ENCODE measurements at regions not wholly inside any gene's neighbourhood (a gene's known extent, or its start where the extent isn't known, plus 50 kb on each side); places are given as distances from the start of the nearest gene placed in this dataset.
A peak's percentile ranks its signal among the peaks of the same experiment; 100 is the strongest.

DNA sequence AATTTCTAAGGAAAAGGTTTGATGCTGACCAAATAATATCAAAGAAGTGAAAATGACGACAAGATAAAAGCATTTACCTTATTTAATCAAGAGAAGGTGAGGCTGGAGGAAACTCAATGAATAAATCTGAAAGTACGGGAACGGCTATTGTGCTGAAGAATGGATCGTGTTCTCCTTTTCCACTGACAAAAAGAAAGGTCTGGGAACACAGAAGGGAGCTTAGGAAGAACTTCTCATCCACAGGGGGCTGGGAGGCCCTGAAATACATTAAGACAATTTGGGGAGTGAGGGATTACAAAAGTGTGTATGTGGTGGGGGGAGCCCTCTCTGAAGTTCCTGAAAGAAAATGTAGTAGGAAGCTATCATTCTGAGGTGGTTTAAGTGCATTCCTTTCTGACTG lies 582.3 kb downstream of the SLC4A3 start:
- no peak for DNase-seq

- no peak for DNase-seq
Measured at GRCh38 chr2:220212296-220213080, 585.1 kb downstream of the SLC4A3 start.

DNA sequence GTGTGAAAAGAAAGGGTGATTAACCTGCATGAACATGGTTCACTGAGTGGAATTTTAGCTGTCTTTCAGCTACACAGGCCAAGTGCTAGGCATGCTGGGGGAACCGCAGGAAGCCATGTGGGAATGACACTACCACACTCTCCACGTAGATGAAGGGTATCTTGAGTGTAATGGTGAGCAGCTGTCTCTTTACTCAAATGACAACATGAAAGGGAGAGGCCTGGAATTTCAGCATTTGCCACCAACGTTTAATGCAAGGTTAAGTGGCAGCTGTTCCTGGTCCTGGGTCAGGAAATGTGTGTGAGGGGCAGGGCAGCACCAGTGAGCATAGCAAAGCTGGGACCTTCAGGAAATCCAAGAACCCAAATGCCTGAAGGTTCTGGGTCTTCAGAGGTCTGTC lies 588.4 kb downstream of the SLC4A3 start:
- no peak for DNase-seq

- DNase-seq: no peak
Measured at GRCh38 chr2:220219371-220219770, 591.9 kb downstream of the SLC4A3 start.

GRCh38 chr2:220220009-220220408 lies 592.6 kb downstream of the SLC4A3 start:
- DNase-seq: no peak

DNA sequence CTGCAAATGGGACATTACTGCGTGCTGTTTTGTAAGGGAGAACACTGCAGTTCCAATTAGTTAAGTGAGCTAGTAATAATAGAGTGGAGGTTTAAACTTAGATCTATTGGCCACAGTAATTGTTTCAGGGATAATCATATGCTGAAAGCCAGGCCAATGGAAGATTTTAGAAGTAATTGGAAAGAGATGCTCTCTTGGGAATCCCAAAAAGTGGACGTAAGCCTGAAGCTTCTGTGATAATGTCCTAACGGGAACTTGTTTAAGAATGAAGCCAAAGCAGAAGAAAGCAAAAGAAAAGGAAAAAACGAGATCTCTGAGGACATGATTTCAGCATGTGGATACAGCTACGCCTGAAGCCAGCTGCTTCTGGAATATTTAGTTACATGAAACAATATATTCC lies 594.6 kb downstream of the SLC4A3 start:
- DNase-seq: no peak

GRCh38 chr2:220224691-220225543 lies 597.5 kb downstream of the SLC4A3 start:
- DNase-seq: peak in 2 of 51 donors; percentile 0 to 12

GRCh38 chr2:220226076-220226475 lies 598.6 kb downstream of the SLC4A3 start:
- DNase-seq: no peak

DNA sequence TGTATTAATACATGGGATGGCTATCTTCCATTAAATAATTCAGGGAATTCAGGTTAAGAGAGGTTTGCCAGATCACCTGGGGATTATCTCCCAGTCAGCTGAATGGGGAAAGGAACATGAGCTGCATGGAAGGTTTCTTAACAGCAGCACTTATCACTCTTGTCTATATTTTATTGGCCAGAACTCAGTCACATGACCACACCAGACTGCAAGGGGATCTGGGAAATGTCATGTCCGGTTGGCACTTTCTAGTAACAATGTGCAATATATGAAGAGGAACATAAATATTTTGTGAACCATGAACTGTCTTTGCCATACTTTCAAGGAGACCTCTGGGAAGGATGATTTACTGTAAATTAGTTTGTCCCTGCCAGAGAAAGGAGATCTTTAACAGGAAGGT lies 599.1 kb downstream of the SLC4A3 start:
- no peak for DNase-seq

GRCh38 chr2:220227266-220227920 lies 600.0 kb downstream of the SLC4A3 start:
- DNase-seq: no peak

- DNase-seq: no peak
Measured at GRCh38 chr2:220228310-220229006, 601.0 kb downstream of the SLC4A3 start.

- DNase-seq: no peak
Measured at GRCh38 chr2:220240641-220241040, 613.2 kb downstream of the SLC4A3 start.

- no peak for DNase-seq
Measured at GRCh38 chr2:220241423-220241822, 614.0 kb downstream of the SLC4A3 start.

DNA sequence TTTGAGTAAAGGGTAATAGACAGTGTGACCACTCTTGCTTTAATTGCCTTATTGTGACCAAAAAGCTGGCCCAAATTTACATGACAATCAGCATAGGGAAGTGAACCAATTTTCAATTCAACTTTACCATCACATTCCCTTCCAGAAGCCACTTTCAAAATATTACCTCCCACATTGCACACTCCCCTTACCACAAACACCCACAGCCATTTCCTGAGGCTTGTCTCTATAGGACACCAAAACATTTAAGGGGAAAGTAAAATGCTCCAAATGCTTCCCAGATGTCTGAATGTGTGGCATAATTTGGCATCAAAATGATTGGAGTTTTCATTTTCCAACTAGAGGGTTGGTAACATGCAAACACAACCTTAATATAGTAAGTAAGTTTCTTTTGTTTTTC lies 616.1 kb downstream of the SLC4A3 start:
- DNase-seq: no peak

DNA sequence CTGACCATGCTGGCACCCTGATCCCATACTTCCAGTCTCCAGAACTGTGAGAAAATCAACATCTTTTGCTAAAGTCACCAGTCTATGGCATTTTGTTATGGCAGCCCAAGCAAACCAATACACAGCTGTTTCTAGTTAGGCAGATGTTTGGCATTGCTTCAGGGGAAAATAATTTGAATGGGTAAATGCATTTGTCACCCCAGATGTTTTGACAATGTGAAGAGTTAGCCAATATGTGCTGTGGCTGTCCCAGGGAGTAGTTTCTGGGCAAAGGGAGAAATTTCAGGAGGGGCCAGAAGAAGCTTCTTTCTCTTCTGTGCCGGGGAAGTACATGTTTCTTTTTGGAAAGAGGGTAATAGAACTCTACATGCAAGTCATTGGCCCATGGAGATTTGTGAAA lies 619.0 kb downstream of the SLC4A3 start:
- no peak for DNase-seq

DNA sequence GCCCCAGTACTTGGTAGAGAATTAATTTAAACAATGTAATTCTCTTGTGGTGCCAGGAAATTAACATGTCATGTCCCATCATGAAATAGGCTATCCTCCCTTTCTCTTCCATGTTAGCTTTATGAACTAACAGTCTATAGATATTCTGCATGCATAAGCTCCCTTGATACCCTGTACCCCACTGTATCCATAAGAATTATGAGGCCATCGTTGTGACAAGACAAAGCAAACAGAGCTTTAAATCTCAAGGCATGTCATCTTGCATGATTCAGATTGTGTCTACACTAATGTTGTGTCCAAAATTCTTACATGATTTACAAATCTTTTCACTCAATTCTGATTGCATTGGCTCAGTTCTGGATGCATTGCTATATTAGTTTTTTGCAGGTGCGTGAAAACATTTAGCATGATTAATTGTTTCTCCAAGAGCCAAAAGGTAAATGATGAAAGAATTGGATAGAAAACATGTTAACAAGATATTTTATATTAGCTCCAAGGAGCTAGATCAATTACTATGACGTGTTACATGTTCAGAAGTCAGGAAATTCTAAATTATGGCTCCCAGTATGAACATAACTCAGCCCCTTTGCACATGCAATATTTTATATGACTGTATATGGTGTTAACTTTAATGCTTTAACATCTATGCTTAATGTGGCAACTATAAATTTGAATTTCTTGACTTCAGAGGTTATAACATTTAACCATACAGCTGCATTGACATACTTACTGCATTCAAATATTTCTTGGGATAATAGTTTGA lies 620.3 kb downstream of the SLC4A3 start:
- DNase-seq: no peak

DNA sequence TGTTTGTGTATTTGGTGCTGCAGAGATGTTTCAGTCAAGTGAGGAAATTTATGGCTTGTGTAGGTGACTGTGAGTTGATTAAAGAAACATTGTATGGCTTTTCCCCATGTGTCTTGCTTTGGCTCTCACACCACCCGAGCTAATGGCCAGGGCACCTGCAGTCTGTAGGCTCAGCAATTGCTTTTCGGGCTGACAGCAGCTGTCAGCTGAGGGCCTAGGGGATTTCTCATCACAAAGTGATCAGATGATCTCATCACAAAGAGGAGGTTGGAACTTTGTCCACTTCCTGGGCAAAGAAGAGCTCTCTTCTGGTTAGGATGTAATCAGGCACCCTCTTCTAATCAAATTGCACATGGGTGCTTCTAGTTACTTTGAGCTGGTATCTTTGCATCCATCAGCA lies 632.2 kb downstream of the SLC4A3 start:
- DNase-seq: no peak

- DNase-seq: no peak
Measured at GRCh38 chr2:220263300-220263699, 635.9 kb downstream of the SLC4A3 start.

DNA sequence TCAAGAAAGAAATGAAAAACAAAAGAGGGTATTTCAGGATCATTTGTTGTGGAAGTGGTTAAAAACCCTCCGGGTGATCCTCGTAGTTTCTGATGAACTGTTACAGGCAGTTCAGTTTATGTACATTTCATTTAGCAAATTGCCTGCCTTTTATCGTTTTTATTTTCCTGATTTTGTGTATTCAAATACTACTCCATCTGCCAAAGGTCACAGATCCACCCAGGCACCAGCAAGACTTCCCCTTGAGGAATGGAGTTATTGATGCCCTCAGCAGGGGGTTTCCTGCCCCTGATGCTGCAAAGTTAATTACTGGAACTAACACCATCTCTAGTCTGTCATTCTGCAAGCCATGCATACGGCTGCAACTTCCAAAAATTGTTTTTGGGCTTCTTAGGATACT lies 641.9 kb downstream of the SLC4A3 start:
- DNase-seq: no peak

DNA sequence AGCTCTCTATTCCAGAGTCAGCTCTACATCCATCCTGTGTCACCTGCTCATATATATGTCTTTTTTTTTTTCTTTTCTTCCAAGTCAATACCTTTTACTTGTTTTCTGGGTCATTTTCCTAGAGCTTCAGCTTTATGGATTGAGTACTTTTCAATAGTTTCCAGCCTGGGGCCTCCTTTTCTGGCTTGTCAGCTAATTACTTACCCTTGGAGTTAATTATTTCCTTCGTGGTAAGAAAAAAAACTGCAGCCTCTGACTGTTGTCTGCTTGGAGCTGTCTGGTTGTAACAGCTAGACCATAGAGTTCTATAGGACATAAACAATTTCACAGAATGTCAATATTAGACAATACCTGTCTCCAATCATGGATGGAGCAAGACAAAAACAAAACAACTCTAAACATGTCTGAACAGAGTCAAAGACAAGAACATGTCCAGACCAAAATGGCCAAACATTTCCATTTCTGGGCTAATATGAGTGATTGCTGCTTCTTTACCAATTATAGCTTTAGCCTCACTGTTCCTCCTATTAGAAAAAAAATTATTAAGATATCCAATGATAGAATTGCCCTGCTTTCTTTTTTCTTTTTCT lies 643.1 kb downstream of the SLC4A3 start:
- no peak for DNase-seq

GRCh38 chr2:220272656-220273055 lies 645.2 kb downstream of the SLC4A3 start:
- no peak for DNase-seq

Measured in hypothalamus (tissue), 51 donors.